ENCODE measurements at regions not wholly inside any gene's neighbourhood (a gene's known extent, or its start where the extent isn't known, plus 50 kb on each side); places are given as distances from the start of the nearest gene placed in this dataset.

DNA sequence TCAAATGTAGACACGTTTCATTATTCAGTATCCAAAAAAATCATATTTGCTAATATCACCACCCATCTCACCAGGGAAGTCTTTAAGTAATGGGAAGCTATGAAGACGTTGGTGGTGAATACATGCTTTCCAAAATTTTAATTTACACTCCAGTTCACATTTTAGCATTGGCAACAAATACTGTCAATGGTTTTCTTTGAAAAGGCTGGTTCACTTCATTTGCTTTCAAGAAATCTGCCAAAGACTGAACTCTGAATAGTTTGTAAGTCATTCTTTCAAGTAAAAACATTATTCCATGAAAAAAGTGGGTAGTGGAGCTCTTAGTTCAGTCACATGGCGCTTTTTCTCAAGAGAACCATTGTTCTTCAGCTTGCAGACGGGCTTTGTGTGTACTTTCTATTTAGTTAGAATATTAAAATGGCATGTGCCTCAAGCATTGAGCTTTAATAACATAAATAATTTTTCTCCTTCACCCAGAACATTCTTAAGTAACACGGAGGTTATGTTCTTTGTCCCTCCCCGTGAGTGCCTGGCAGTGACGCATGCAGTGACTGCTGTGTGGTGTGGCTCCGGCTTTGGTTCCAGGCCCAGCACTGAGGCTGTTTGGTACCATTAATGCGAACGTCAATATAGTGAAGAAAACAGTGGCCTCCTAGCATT lies 300.0 kb upstream of the HDAC4 start:
- no peak for DNase-seq

DNA sequence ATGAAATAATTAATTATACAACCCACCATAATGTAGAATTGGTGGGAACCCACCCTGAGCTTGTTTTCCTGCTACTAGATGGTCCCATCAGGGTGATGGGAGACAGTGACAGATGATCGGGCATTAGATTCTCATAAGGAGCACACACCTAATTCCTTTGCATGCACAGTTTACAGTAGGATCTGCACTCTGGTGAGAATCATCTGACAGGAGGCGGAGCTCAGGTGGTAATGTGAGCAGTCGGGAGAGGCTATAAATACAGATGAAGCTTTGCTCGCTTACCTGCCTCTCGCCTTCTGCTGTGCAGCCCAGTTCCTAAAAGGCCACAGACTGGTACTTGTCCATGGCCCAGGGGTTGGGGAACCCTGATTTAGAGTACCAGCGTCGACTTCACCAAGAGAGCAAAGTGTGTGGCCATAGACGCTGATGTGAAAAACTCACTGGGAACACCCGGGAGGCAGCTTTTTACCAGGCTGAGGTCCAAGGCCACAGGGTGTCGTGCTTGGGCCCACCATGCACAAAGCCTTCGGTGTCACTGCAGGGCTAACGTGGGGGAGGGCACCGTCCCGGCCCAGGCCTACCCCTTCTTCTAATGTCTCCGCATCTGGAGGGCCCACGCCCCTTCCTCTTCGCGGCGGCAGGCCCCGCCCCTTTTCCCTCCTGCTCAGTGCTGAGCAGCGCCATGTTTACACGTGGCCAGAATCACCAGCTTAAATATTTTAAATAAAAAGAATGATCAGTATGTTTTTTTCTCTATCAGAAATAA lies 296.8 kb upstream of the HDAC4 start:
- no peak for DNase-seq

DNA sequence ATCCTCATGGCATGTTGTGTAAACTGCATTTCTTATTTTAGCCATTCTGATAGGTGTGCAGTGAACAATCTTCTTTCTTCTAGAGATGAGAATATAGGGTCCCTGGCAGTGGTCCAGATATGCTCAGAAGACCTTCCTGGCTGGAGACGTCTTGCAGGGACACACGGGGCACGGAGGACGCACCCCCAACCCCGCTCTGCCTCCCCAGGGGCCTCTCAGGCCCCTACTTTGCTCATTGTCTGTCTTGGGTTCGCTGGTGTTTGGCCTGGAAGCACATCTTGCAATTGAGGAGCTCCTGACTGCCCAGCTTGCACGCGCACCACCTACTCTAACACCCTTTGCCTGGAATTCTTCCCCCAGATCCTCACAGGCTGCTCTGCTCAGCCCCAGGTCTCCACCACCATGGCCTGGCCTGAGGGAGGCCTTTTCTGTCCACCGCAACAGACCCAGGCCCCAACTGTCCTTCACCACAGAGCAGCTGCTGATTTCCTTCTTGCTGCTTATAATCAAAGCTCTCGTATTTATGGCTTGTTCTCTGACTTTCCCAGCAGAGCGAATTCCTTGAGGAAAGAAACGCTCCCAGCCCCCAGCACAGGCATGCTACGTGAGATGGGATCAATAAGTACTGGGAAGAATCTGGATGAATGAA lies 295.9 kb upstream of the HDAC4 start:
- no peak for DNase-seq

DNA sequence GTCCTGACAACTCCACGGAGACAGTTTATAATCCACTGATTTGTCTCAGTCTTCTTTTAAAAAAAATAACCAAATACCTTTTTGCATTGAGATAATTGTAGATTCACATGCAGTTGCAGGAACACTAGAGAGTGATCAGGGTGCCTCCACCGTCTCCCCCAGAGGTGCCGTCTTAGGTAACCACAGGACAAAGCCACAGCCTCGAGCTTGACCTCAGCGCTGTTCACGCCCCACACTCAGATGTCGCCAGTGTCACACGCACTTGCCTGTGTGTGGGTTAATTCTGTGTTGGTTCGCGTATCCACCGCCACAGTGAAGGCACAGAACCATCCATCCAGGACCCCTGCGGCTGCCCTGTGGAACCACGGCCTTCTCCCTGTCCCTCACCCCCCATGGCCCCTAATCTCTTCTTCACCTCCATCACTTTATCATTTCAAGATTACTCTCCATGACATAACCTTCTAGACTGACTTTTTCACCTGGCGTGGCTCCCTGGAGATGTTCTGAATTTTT lies 295.0 kb upstream of the HDAC4 start:
- no peak for DNase-seq

DNA sequence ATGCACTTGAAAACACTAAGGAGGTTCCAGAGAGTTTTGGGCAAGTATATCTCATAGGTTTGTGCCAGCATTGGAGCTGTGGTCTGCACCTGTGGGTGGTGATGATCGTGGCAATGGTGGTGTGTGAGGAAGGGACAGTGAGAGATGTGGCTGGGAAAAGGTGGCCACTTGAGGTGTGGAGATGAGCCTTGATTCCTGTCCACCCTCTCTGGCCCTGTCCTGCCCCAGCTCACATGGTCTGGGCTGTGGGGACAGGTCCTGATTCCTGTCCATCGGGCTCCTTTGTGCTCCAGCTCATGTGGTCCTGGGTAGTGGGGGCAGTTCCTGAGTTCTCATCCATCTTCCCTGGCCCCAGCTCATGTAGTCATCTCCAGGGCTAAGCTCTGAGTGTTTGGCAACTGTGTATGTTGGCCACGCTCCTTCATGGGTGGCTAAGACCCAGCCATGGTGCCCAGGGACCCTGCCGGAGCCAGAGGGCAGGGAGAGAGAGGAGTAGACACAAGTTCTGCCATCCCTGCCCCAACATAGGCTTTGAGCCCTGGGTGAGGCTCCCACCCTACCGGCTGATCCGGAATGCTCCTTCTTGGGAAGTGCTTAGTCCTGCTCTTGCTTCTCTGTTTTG lies 294.4 kb upstream of the HDAC4 start:
- DNase-seq: no peak

DNA sequence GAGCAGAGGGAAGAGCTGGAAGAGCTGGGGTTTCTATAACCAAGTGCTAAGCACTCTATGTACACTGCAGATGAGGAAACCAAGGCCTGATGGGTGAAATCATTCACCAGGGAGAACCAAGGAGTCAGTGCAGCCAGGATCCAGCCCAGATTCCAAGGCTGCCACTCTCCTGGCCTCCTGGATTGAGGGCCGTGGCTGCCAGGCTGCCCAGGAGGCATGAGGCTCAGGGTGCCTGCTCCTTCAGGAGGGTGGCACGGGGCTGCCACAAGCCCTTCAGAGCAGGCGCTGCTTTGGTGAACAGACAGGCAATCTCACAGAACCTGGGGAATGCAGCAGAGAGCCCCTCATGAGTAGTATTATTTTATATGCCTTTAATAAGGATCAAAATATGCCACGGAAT lies 293.7 kb upstream of the HDAC4 start:
- no peak for DNase-seq

DNA sequence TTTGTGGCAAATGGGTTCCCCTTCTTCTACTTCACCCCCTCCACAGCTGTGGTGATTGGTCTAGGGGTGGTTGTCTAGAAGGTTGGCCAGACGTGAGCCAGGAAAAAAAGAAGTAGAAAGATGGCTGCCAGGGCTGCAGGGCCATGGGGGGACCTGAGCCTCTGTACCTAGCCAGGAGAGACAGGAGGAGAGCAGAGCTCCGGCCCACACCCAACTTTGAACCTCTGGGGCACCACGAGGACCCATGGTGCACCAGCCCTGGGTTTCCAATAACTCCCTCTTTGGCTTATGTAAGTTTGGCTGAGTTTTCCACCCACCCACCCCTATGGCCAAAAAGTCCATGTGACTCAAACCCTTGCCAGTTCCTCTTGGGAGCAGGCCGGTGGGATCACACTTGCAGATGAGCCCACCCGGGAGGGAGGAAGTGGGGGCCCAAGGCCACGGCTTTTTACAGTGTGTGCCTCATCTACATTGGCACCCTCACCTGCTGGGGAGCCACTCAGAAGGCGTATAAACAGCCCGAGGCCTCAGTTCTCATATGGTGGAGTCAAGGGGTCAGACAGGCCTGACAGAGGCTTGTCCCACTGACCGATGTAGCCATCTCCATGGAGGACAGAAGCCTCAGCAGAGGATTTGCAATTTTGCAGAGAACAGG lies 293.1 kb upstream of the HDAC4 start:
- no peak for DNase-seq

DNA sequence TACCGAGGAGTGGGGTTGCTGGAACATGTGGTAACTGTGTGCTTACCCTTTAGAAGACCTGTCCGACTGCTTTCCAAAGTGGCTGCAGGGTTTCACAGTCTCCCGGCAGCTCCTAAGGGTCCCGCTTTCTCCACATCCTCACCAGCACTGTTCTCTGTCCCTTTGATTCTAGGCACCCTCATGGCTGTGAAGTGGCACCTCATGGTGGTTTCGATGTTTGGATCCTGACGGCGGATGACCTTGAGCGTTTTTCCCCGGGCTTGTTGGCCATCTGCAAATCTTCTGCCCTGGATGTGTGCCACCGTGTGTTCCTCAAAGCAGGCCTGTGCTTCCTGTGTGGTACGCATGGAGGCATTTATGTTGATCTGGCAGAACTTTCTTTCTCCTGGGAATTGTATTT lies 292.5 kb upstream of the HDAC4 start:
- no peak for DNase-seq

DNA sequence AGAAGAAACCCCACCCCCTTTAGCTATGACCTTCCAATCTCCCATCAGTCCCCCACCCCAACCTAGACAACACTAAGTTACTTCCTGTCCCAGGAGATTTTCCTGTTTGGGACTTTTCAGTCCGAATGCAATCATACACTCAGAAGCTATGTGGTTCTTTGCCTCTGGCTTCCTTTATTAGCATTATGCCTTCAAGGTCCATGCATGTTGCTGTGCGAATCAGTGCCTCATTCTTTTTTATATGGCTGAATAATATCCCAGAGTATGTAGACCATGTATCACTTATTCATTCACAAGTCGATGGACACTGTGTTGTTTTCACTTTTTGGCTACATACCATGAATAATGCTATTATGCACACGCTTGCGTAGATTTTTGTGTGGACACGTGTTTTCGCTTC lies 292.1 kb upstream of the HDAC4 start:
- no peak for DNase-seq

DNA sequence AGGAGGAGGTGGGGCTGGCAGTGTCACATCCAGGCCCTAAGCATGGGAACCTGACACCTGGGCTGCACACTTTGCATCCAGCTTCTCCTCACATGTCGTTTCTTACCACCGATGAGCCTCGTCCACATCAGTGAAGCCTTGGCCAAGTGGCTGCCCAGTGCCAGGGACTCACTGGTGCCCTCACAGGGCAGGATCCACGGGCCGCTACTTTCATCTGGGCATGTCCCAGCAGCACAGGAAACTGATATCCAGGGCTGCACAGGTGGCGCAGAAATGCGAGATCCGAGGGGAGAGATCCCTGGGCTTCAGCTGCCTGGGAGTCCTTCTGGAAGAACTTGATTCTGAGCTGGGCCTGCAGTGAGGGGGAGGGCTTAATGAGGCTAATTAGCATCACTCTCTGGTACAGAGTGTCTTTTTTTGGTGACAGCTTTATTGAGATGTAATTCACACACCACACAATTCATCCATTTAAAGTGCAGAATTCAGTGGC lies 291.6 kb upstream of the HDAC4 start:
- DNase-seq: no peak

DNA sequence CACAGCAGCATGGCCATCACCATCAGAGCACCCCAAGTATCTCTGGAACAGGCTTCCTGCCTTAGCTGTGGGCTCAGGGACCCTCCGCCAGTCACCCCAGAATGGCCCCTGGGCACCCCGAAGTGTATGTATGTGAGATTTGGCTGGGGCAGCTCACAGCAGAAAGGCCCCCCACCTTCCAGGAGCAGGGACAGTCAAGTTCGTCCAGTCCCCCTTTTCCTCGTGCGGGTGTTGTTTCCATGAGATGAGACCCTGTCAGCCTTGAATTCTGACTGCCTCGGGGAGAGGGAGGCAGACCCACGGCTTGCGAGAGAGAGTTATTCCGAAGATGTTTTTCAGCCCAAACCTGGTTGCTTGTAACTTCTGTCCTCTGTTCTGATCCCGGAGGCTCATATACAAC lies 290.9 kb upstream of the HDAC4 start:
- no peak for DNase-seq

DNA sequence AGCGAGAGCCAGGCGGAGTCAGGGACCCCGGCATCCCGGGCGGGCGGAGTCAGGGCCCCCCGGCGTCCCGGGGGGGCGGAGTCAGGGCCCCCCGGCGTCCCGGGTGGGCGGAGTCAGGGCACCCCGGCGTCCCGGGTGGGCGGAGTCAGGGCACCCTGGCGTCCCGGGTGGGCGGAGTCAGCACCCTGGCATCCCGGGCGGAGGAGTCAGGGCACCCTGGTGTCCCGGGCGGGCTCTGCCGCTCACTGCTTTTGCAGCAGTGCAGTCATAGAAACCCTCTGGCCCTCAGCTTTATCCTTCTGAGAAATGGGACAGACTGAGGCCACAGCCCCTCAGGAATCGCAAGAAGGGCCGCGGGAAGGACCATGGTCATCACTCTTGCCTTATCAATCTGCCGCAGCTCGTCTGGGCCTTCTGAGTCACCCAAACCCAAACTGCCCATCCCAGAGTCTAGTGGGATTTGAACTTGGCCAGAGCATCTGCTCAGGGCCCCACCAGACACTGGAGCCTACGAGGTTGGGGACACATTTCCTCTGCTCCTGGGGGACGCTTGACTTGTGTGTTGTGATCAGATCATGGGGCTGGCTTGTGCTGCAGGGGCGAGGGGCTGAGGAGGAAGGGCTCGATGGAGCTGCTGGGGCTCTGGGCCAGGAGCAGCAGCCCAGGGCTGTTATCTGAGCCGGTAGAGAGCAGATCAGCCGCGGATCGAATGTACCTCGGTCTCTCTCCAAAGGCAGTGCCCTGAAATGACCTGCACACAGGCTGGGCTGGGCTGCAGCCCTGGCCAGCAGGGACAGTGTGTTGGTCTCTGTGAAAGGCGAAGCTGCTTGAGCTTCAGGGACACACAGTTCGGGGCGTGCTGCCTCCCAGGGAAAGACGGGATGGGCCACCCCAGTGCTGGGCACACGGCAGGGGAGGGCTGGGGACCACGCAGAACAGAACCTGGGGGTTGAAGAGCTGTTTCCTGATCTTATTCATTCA lies 290.1 kb upstream of the HDAC4 start:
- DNase-seq: no peak

DNA sequence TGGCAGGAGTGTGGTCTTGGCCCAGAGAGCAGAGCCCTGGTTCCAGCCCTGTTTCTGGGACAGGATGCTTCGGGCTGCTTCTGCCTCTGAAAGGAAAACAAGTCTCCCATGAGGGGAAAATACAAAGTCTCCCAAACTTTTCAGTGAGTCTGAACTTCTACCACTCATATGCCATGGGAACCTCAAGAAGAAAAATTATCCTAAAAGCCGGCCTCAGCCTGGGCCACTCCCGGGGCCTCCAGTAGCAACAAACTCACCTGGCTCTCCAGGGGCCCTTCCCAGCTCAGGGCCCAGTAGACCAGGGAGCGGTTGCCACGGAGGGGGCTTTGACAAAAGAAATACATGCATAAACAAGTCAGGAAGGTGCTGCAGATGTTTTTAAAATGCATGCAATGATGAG lies 289.2 kb upstream of the HDAC4 start:
- DNase-seq: no peak

DNA sequence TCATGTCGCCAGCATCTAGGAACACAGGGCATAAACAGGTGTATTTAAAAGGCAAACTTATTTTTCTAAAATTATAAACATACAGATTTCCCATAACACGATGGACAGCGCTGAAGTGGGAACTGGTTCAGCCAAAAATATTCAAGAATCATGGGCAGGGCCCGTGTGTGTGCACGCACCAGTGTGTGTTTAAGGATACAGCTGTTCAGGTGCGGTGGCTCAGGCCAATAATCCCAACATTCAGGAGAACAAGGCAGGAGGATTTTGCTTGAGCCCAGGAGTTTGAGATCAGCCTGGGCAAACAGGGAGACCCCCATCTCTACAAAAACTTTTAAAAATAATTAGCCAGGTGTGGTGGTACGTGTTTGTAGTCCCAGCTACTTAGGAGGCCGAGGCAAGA lies 288.6 kb upstream of the HDAC4 start:
- no peak for DNase-seq

DNA sequence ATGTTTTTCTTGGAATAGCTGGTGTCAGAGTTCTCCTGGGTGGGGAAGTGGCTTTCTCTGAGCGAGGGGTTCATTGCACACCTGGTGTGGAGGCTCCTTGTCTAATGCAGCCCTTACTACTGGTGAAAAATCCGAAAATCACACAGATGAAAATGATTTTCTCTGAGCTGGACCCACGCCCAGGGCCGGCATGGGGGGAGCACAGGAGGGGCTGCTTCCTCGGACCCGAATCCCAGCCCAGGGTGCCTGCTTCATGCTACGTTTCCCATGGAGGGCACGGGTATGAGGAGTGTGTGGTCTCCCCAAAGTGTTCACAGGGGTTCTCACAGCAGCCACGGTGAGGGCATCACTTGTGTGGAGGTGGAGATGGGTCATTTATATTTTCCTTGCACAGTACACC lies 288.0 kb upstream of the HDAC4 start:
- DNase-seq: no peak

DNA sequence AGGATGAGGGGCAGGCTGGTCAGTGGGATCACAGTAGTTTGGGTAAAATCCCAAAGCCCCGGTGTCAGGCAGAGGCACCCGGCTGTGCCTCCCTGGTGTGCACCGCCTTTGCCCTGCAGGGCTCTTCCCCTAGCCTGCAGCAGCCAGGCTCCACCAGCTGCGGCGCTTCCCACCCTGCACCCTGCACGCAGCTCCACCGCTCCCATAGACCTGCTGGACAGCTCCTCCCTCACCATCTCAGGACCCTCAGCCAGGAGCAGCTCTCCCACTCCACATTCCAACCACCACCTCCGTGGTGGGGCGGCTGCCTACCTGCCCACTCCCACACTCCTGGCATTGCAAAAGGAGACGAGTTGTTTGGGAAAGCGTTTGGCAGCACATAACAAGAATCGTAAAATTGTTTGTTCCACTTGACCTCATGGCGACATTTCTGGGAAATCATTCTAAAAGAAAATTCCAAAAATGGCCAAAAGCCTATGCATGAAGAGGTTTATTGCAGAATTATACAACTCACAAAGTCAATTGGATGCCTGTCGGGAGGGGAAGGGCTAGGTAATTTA lies 287.4 kb upstream of the HDAC4 start:
- DNase-seq: no peak

DNA sequence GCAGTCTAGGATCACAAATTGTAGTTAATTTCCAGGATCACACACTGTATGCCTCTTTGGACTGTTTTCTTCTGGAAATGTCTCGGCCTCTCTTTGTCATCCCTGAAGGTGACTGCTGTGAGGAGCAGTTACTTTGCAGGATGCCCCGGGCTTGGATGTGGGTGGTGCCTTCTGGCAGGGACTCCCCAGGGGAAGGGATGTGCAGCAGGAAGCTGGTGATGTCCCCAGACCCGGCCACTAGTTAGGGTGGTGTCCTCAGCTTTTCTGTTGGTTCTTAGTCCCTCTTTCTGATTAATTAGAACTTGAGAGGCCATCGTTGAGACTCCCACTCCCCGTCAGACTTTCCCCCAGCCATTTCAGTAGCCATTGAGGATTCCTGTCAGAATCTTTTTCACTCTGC lies 286.6 kb upstream of the HDAC4 start:
- no peak for DNase-seq

DNA sequence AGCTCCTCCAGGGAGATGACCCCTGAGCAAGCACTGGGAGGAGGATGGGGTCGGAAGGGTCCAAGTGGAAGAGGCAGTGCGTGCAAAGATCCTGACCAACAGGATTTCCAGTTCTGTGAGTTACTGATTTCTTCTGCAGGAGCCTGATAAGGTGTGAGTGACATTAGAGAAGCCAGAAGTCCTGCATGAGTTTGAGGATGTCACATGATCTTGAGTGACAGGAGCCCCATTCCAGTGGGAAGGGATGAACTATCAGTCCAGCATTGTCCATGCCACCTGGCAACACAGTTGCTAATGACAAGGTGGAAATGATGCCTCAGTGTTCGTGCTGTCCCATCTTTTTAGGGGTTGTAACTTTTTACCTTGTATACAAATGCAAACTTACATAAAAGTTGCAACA lies 285.1 kb upstream of the HDAC4 start:
- DNase-seq: no peak

DNA sequence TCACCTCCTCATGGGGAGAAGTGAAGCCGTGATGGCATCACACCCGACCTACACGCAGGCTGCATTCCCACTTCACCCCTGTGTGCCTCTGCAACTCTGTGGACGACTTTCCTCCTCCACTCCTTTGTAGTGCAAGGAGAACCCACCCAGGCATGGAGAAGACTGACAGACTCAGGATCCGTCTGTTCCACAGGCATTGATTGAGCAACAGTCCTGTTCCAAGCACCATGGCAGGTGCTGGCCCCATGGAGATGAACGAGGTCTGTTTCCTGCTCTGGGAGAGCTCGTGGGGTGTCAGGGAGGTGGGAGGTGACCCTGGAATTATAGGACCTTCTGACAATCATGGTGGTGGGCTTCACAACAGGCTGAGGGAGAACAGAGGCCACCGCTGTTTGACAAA lies 284.7 kb upstream of the HDAC4 start:
- DNase-seq: no peak

DNA sequence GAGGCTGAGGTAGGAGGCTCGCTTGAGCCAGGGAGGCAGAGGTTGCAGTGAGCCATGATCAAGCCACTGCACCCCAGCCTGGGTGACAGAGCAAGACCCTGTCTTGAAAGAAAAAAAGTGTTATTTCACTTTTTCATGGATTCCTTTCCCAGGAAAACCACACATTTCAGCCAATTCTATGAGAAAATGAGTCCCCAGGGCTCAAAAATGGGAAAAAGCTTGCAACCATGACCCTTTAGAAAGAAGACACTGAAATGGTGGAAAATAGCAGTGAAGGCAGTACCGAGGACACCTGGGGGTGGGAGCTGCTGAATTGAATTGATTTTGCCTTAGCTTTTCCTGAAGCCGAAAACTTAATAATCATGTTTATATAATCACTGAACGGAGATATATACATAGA lies 284.2 kb upstream of the HDAC4 start:
- no peak for DNase-seq

DNA sequence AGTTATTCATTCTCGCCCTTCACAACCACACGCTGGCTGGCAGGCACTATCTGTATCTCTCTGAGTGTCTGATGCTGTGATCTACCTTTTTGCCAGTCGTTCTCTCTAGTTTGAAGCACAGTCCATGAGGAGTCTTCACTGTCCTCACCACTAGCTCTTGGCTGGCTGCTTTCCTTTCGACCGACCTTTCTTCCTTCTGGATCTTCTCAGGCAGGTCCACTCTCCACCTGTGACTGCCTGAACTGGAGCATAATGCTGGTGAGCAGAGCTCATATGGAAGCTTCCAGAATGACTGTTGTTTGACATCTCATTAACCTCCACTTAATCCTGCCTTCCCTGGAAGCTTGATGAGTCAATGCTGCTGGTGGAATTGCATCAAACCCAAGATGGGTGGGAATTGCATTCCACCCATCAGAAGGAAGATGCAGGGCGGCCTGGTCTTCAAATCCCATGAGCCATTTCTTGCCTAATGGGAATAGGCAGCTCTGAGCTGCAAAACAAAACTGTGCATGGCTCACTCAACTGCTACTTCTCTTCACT lies 283.5 kb upstream of the HDAC4 start:
- no peak for DNase-seq
